ENCODE measurements at regions not wholly inside any gene's neighbourhood (a gene's known extent, or its start where the extent isn't known, plus 50 kb on each side); places are given as distances from the start of the nearest gene placed in this dataset.
"Not testable (repeated sequence)": the region's sequence is repeated elsewhere in the genome, so short reads cannot be mapped to it uniquely, and the experiment has no call there.

DNA sequence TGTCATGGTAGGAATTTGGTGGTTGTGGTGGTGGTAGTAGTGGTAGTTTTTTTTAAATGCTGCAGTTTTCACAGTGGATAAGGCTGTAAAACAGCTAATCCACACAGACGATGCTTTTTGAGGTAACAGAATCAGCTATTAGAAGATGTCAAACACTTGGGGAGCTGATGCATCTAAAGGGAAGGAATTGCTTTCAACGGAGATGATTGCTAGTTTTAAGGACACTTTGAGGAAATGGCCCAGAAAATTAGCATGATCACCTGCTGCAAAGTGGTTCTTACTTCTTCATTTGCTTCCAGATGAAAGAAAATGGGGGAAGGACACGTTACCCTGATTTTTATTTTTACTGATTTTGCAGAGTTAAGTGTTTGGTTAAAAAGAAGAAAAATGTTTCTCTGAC, 178.2 kb upstream of the ATP10B start:
- Mint-ChIP-seq H3K9me3 (no peaks in the 10 kb centered on the region), H3K36me3 (no peaks in the 10 kb centered on the region), H3K27ac (no peak overlapping the region), H3K4me1 (no peaks in the 10 kb centered on the region), H3K4me3 (no peak overlapping the region), H3K27me3 (no peaks in the 10 kb centered on the region)
- no peak for ATAC-seq

DNA sequence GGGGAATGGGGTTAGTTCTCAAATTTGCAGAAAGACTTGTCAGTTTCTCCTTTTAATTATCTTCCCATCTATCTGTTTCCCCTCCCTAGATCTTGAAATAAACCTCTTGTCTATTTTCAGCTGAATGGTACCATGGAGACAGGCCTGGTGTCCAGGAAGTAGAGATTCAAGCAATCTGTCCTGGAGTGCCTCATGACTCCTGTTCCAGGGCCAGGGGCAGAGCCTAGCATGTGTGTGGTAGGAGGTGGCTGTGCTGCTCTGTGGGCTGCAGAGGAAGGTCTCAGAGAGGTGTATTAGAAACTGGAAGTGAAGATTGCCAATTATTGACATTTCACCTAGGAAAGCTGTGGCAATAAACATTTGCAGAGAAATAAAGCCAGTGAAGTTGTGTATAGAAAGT, 175.8 kb upstream of the ATP10B start:
- no peak overlapping the region for H3K27ac Mint-ChIP-seq
- H3K36me3 Mint-ChIP-seq, result no peaks in the 10 kb centered on the region
- H3K27me3 Mint-ChIP-seq, result no peaks in the 10 kb centered on the region
- no peak for ATAC-seq
- H3K4me1 Mint-ChIP-seq, result no peaks in the 10 kb centered on the region
- no peaks in the 10 kb centered on the region for H3K9me3 Mint-ChIP-seq
- H3K4me3 Mint-ChIP-seq, result no peak overlapping the region

DNA sequence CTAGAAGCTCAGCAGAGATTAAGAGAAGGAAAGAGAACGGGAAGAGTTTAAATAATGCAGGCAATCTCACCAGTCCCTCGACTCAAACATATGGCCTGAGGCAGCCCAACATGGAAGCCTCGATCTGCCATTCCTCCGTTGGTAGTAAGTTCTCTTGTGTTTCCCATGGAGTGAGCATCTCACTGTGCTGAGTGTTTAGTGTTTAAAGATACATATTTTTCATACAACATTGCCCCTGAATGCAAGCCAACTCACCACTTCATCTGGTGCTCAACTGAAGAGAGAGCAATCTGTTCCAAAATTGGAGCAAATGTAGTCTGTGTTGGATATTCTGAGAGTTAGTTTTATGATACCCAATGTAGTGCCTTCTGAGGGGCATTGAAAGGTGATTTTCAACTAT, 171.5 kb upstream of the ATP10B start:
- Mint-ChIP-seq H3K4me1 (no peaks in the 10 kb centered on the region), H3K4me3 (no peak overlapping the region), H3K9me3 (no peaks in the 10 kb centered on the region), H3K27me3 (no peaks in the 10 kb centered on the region), H3K27ac (no peak overlapping the region), H3K36me3 (no peaks in the 10 kb centered on the region)
- no peak for ATAC-seq

GRCh38 chr5:161022151-161022550, 170.1 kb upstream of the ATP10B start:
- ATAC-seq, result no peak
- H3K4me1 Mint-ChIP-seq, result no peaks in the 10 kb centered on the region
- H3K9me3 Mint-ChIP-seq, result no peaks in the 10 kb centered on the region
- no peak overlapping the region for H3K4me3 Mint-ChIP-seq
- H3K27ac Mint-ChIP-seq, result no peak overlapping the region
- H3K27me3 Mint-ChIP-seq, result no peaks in the 10 kb centered on the region
- no peaks in the 10 kb centered on the region for H3K36me3 Mint-ChIP-seq

DNA sequence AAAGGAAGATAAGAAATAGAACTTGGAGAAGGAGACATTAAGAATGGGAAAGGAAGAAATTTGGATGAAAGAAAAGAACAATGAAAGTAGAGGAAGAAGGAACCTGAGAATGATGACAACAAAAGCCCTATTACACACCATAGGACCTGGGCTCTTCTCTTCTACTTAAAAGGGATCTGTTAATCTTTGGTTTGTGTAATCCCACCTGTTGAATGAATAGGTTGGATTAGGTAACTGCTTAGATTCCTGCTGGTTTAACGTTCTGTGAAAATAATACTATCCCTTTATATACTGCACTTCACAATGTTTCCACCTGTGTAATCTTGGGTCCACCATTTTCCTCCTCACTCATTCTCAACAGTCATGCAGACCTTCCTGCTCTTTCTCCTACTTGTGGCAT, 157.8 kb upstream of the ATP10B start:
- no peak overlapping the region for H3K27ac Mint-ChIP-seq
- no peaks in the 10 kb centered on the region for H3K4me1 Mint-ChIP-seq
- no peaks in the 10 kb centered on the region for H3K36me3 Mint-ChIP-seq
- H3K9me3 Mint-ChIP-seq, result peaks cover 10% of the 10 kb centered on the region
- H3K4me3 Mint-ChIP-seq, result no peak overlapping the region
- ATAC-seq, result no peak
- H3K27me3 Mint-ChIP-seq, result peaks cover 8% of the 10 kb centered on the region

DNA sequence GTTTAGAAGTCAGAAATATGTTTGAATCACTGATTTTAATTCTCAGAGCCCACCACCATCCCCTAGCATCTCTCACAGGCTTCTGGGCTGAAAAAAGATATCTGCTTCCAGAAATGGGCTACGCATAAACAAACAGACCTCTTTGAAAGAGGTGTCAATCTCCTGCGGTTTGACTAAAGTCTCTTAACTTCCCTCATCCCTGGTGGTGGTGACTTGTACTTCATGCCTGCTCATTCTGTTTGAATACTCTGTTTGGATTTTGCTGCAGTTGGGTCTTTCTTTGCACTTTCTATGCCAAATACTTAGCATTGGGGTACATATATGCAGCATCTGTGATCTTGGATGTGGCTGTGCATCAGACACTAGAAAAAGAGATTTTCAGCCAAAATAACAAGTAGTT, 157.2 kb upstream of the ATP10B start:
- no peak overlapping the region for H3K27ac Mint-ChIP-seq
- peaks cover 8% of the 10 kb centered on the region for H3K27me3 Mint-ChIP-seq
- no peak for ATAC-seq
- H3K4me1 Mint-ChIP-seq, result no peaks in the 10 kb centered on the region
- peaks cover 10% of the 10 kb centered on the region for H3K9me3 Mint-ChIP-seq
- no peaks in the 10 kb centered on the region for H3K36me3 Mint-ChIP-seq
- no peak overlapping the region for H3K4me3 Mint-ChIP-seq

DNA sequence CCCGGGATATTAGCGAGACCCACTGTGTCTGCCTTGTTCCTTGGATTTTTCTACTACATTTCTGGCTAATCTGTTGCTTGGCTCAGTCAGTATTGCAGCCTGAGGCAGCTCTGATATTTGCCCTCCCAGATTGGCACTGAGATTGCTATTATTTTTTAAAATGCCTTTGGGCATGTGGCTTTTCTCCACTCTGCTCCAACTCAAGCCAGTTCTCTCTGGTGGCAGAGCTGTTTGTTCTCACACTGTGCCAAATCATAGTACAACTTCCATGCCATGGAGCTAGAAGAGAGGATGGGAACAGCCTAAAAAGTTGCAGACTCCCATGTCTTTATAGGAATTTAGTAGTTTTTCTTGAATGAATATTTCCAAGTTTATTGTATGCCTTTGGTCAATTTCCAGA, 155.9 kb upstream of the ATP10B start:
- Mint-ChIP-seq H3K4me1 (no peaks in the 10 kb centered on the region), H3K4me3 (no peak overlapping the region), H3K27me3 (peaks cover 2% of the 10 kb centered on the region), H3K27ac (no peak overlapping the region), H3K36me3 (no peaks in the 10 kb centered on the region), H3K9me3 (peaks cover 17% of the 10 kb centered on the region)
- ATAC-seq, result no peak

DNA sequence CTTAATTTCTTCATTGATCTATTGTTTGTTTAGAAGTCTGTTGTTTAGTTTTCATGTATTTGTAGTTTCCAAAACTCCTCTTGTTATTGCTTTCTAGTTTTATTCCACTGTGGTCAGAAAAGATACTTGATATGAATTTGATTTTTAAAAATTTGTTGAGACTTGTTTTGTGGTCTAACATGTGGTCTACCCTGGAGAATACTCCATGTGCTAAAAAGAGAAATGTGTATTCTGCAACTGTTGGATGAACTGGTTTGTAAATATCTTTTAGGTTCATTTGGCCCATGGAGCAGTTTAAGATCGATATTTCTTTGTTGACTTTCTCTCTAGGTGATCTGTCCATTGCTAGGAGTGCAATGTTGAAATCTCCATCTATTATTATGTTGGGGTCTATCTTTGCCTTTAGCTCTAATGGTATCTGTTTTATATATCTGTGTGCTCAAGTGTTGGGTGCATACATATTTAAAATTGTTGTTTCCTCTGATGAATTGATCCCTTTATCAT, 150.6 kb upstream of the ATP10B start:
- H3K4me1 Mint-ChIP-seq, result no peaks in the 10 kb centered on the region
- no peak overlapping the region for H3K4me3 Mint-ChIP-seq
- H3K27ac Mint-ChIP-seq, result no peak overlapping the region
- H3K9me3 Mint-ChIP-seq, result peaks cover 23% of the 10 kb centered on the region
- ATAC-seq, result no peak
- no peaks in the 10 kb centered on the region for H3K27me3 Mint-ChIP-seq
- H3K36me3 Mint-ChIP-seq, result no peaks in the 10 kb centered on the region

GRCh38 chr5:161001604-161002003, 149.6 kb upstream of the ATP10B start:
- ATAC-seq, result no peak
- Mint-ChIP-seq H3K27ac (no peak overlapping the region), H3K4me1 (no peaks in the 10 kb centered on the region), H3K36me3 (no peaks in the 10 kb centered on the region), H3K9me3 (peaks cover 21% of the 10 kb centered on the region), H3K27me3 (no peaks in the 10 kb centered on the region), H3K4me3 (no peak overlapping the region)

DNA sequence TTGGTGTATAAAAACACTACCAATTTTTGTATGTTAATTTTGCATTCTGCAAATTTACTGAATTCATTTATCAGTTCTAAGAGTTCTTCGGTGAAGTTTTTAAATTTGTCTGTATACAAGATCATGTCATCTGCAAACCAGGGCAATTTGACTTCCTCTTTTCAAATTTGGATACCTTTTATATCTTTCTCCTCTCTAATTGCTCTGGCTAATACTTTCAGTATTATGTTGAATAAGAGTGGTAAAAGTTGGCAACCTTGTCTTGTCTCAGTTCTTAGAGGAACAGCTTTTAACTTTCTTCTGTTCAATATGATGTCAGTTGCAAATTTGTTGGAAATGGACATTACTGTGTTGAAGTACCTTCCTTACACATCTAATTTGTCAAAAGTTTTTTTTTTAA, 149.1 kb upstream of the ATP10B start:
- H3K9me3 Mint-ChIP-seq, result peaks cover 18% of the 10 kb centered on the region
- H3K36me3 Mint-ChIP-seq, H3K4me3 Mint-ChIP-seq, H3K27me3 Mint-ChIP-seq, H3K4me1 Mint-ChIP-seq, H3K27ac Mint-ChIP-seq, ATAC-seq: not testable (repeated sequence)

DNA sequence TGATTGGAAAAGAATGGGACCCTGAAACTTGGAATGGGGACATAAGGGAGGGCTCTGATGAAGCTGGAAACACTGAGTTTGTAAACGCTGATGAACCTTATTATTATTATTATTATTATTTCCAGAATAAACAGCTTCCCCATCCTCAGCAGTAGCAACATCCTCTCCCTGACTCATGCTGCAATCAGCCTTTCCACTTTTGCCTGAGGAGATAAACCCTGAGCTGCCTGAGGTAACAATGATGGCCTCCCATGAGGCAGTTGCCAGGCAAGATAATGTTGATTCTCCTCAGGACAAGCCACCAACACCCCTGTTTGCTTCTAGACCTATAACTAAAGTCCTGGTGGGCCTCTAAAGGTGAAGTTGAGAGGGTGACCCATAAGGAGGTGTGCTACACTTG, 139.2 kb upstream of the ATP10B start:
- Mint-ChIP-seq H3K27me3 (no peaks in the 10 kb centered on the region), H3K36me3 (no peaks in the 10 kb centered on the region), H3K27ac (no peak overlapping the region), H3K9me3 (peaks cover 3% of the 10 kb centered on the region), H3K4me1 (no peaks in the 10 kb centered on the region), H3K4me3 (no peak overlapping the region)
- ATAC-seq, result no peak

GRCh38 chr5:160979385-160979784, 127.4 kb upstream of the ATP10B start:
- Mint-ChIP-seq H3K27ac (no peak overlapping the region), H3K9me3 (no peaks in the 10 kb centered on the region), H3K36me3 (no peaks in the 10 kb centered on the region), H3K4me3 (no peak overlapping the region), H3K4me1 (no peaks in the 10 kb centered on the region), H3K27me3 (no peaks in the 10 kb centered on the region)
- ATAC-seq, result no peak

GRCh38 chr5:160978944-160979343, 126.9 kb upstream of the ATP10B start:
- Mint-ChIP-seq H3K4me1 (no peaks in the 10 kb centered on the region), H3K27ac (no peak overlapping the region)
- ATAC-seq, result no peak

GRCh38 chr5:160976181-160976580, 124.2 kb upstream of the ATP10B start:
- H3K9me3 Mint-ChIP-seq, result no peaks in the 10 kb centered on the region
- H3K36me3 Mint-ChIP-seq, result no peaks in the 10 kb centered on the region
- H3K4me1 Mint-ChIP-seq, result no peaks in the 10 kb centered on the region
- no peak overlapping the region for H3K27ac Mint-ChIP-seq
- ATAC-seq, result no peak
- H3K4me3 Mint-ChIP-seq, result no peak overlapping the region
- H3K27me3 Mint-ChIP-seq, result no peaks in the 10 kb centered on the region

More at GRCh38 chr5:160978944-160979343, 126.9 kb upstream of the ATP10B start:
- no peak overlapping the region for H3K4me3 Mint-ChIP-seq
- no peaks in the 10 kb centered on the region for H3K27me3 Mint-ChIP-seq
- no peaks in the 10 kb centered on the region for H3K36me3 Mint-ChIP-seq
- no peaks in the 10 kb centered on the region for H3K9me3 Mint-ChIP-seq

- Mint-ChIP-seq H3K4me3 (no peak overlapping the region), H3K9me3 (no peaks in the 10 kb centered on the region), H3K4me1 (no peaks in the 10 kb centered on the region), H3K27me3 (no peaks in the 10 kb centered on the region), H3K27ac (no peak overlapping the region), H3K36me3 (no peaks in the 10 kb centered on the region)
- no peak for ATAC-seq
These were observed 118.7 kb upstream of the ATP10B start for GRCh38 chr5:160970605-160971191.

GRCh38 chr5:160969645-160970044, 117.6 kb upstream of the ATP10B start:
- Mint-ChIP-seq H3K4me1 (no peaks in the 10 kb centered on the region), H3K9me3 (peaks cover 3% of the 10 kb centered on the region), H3K27me3 (no peaks in the 10 kb centered on the region), H3K27ac (no peak overlapping the region), H3K36me3 (no peaks in the 10 kb centered on the region), H3K4me3 (no peak overlapping the region)
- ATAC-seq, result no peak

- Mint-ChIP-seq H3K27ac (no peak overlapping the region), H3K36me3 (no peaks in the 10 kb centered on the region), H3K4me3 (no peak overlapping the region), H3K27me3 (no peaks in the 10 kb centered on the region), H3K4me1 (no peaks in the 10 kb centered on the region), H3K9me3 (peaks cover 3% of the 10 kb centered on the region)
- ATAC-seq, result no peak
These were observed 116.5 kb upstream of the ATP10B start for GRCh38 chr5:160968480-160968879.

Data from stimulated activated memory B cell treated with anti-CD40 and anti-IgM and Interleukin-4, amounts not matched to agents 10 μg/mL and 1 μg/mL and 100 μg/mL, for 72 hours (primary cell).